SK-N-SH (cell line): ENCODE measurements at regions not wholly inside any gene's neighbourhood (a gene's known extent, or its start where the extent isn't known, plus 50 kb on each side); places are given as distances from the start of the nearest gene placed in this dataset.

Experiments used
- ELF1 ChIP-seq: IDR thresholded peaks from 2 replicates; pipeline ENCODE4 v1.4.0; 2012
- EP300 ChIP-seq, 2 experiments: IDR thresholded peaks; 2 replicates each; pipeline versions ENCODE4 v1.4.0 to v1.6.1; 2012; ENCODE audit warnings: borderline replicate concordance in 1 of 2, low read depth in 1 of 2, low read length in 1 of 2
- EZH2phosphoT487 ChIP-seq: fragments of 200-600 bp; sonication (generic); IDR thresholded peaks from 2 replicates; pipeline ENCODE4 v1.6.1; 2017; ENCODE audit warnings: low read depth, mixed run types, mild to moderate bottlenecking, antibody characterized with exemption, moderate library complexity, borderline replicate concordance
- GABPA ChIP-seq: IDR thresholded peaks from 2 replicates; pipeline ENCODE4 v1.4.0; 2012; ENCODE audit warnings: low read depth, mild to moderate bottlenecking
- MEF2A ChIP-seq: IDR thresholded peaks from 2 replicates; pipeline ENCODE4 v1.4.0; 2012; ENCODE audit warnings: low read depth, borderline replicate concordance
- NFIC ChIP-seq: IDR thresholded peaks from 2 replicates; pipeline ENCODE4 v1.4.0; 2012; ENCODE audit warnings: borderline replicate concordance
- NRF1 ChIP-seq: IDR thresholded peaks from 2 replicates; pipeline ENCODE4 v1.6.1; 2012; ENCODE audit warnings: low read depth, mild to moderate bottlenecking, low read length
- RCOR1 ChIP-seq: fragments of 150-350 bp; IDR thresholded peaks from 2 replicates; pipeline ENCODE4 v1.6.1; 2017; ENCODE audit warnings: antibody characterized with exemption, low read length
- REST ChIP-seq: IDR thresholded peaks from 2 replicates; pipeline ENCODE4 v1.6.1; 2012; ENCODE audit warnings: mild to moderate bottlenecking, low read depth, low read length, moderate library complexity
- SIN3A ChIP-seq: IDR thresholded peaks from 2 replicates; pipeline ENCODE4 v1.6.1; 2012; ENCODE audit warnings: low read depth, mild to moderate bottlenecking, low read length, moderate library complexity, borderline replicate concordance
- TAF1 ChIP-seq: IDR thresholded peaks from 2 replicates; pipeline ENCODE4 v1.6.1; 2012; ENCODE audit warnings: low read depth, mild to moderate bottlenecking, low read length, moderate library complexity, borderline replicate concordance
- TCF12 ChIP-seq: IDR thresholded peaks from 2 replicates; pipeline ENCODE4 v1.4.0; 2012
- TF ChIP-seq, protein P1 (sequence below): fragments of 200-600 bp; sonication (generic); IDR thresholded peaks from 2 replicates; pipeline ENCODE4 v1.6.1; 2017; ENCODE audit warnings: antibody characterized with exemption, mild to moderate bottlenecking, moderate library complexity
- TF ChIP-seq, protein P2 (sequence below): IDR thresholded peaks from 2 replicates; pipeline ENCODE4 v1.4.0; 2012; ENCODE audit warnings: low read depth, borderline replicate concordance

DNA sequence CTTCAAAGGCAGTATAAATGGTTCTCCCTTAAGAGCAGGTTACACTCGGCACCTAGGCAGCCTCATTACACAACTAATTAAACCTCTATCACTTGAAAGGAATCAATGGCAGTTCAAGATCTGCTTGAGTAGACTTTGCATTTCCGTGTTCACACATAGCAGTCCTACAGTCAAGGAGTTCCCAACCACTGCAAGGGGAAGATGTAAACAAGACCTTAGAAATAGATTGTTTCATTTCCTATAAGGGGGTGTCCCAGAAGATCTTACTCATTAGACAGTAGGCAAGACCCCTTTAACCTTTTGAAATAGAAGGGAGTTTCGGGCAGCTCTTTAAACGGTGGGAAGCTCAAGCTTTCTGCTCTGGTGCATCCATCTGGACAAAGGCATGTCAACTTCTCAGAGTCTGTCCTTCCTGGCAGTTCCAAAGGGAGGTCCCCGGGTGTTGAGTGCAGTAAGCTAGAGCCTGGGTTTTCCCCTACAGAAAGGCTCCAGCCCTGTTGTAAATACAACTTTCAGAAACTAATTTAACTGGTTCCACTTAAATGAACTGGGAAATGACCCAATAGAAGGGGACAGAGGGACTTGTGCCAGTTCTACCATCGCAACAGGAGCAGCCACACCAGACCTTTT is 150.8 kb downstream of the RBMX2 start:
- TF ChIP-seq, protein P1, sequence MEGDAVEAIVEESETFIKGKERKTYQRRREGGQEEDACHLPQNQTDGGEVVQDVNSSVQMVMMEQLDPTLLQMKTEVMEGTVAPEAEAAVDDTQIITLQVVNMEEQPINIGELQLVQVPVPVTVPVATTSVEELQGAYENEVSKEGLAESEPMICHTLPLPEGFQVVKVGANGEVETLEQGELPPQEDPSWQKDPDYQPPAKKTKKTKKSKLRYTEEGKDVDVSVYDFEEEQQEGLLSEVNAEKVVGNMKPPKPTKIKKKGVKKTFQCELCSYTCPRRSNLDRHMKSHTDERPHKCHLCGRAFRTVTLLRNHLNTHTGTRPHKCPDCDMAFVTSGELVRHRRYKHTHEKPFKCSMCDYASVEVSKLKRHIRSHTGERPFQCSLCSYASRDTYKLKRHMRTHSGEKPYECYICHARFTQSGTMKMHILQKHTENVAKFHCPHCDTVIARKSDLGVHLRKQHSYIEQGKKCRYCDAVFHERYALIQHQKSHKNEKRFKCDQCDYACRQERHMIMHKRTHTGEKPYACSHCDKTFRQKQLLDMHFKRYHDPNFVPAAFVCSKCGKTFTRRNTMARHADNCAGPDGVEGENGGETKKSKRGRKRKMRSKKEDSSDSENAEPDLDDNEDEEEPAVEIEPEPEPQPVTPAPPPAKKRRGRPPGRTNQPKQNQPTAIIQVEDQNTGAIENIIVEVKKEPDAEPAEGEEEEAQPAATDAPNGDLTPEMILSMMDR = no peak
- TF ChIP-seq NFIC = no peak
- TF ChIP-seq REST = no peak
- no peak for TF ChIP-seq EP300 (IDR thresholded peaks at IDR 0.05; ENCODE audit: borderline replicate concordance in 1 of 2, low read depth in 1 of 2, low read length in 1 of 2)
- TF ChIP-seq, protein P2, sequence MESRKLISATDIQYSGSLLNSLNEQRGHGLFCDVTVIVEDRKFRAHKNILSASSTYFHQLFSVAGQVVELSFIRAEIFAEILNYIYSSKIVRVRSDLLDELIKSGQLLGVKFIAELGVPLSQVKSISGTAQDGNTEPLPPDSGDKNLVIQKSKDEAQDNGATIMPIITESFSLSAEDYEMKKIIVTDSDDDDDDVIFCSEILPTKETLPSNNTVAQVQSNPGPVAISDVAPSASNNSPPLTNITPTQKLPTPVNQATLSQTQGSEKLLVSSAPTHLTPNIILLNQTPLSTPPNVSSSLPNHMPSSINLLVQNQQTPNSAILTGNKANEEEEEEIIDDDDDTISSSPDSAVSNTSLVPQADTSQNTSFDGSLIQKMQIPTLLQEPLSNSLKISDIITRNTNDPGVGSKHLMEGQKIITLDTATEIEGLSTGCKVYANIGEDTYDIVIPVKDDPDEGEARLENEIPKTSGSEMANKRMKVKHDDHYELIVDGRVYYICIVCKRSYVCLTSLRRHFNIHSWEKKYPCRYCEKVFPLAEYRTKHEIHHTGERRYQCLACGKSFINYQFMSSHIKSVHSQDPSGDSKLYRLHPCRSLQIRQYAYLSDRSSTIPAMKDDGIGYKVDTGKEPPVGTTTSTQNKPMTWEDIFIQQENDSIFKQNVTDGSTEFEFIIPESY = no peak
- TF ChIP-seq RCOR1 = no peak
- no peak for TF ChIP-seq GABPA
- TF ChIP-seq SIN3A = no peak
- TF ChIP-seq TAF1 = no peak
- TF ChIP-seq EZH2phosphoT487 = no peak
- TF ChIP-seq MEF2A = no peak
- no peak for TF ChIP-seq TCF12
- TF ChIP-seq NRF1 = no peak
- TF ChIP-seq ELF1 = no peak
